Cardiac fibroblast (primary cell): ENCODE measurements at regions not wholly inside any gene's neighbourhood (a gene's known extent, or its start where the extent isn't known, plus 50 kb on each side); places are given as distances from the start of the nearest gene placed in this dataset.

Experiments
- DNase-seq, 2 donors: peaks; one replicate each; pipeline versions ENCODE4 v3.0.0 to v3.0.0-alpha.2; 2010; ENCODE audit warnings: low read depth in 2 of 2
- H3K4me3 ChIP-seq, 2 donors: replicated peaks in 1 of 2; 1 replicate in 1 of 2; 2 replicates in 1 of 2; pipeline ENCODE4 v1.5.1; 2011; ENCODE audit warnings: low read depth in 2 of 2, low read length in 2 of 2, mild to moderate bottlenecking in 2 of 2, moderate library complexity in 1 of 2
- CTCF ChIP-seq: IDR thresholded peaks from one replicate; pipeline ENCODE4 v1.5.1; 2011; ENCODE audit warnings: low read depth, mild to moderate bottlenecking, low read length, inconsistent platforms

- DNase-seq: no peak
- TF ChIP-seq CTCF: no peak
- H3K4me3 ChIP-seq: no peak overlapping the region
Observed at GRCh38 chr17:33939959-33940358, 315.1 kb upstream of the CCL2 start.

- DNase-seq: no peak
- no peak overlapping the region for H3K4me3 ChIP-seq
- no peak for TF ChIP-seq CTCF
Observed at GRCh38 chr17:33940769-33941370, 314.2 kb upstream of the CCL2 start.

GRCh38 chr17:33941744-33942143, 313.3 kb upstream of the CCL2 start:
- no peak overlapping the region for H3K4me3 ChIP-seq
- no peak for TF ChIP-seq CTCF
- no peak for DNase-seq

- no peak for TF ChIP-seq CTCF
- no peak for DNase-seq
- no peak overlapping the region for H3K4me3 ChIP-seq
Observed at GRCh38 chr17:33942414-33942813, 312.7 kb upstream of the CCL2 start.

- DNase-seq: no peak
- no peak overlapping the region for H3K4me3 ChIP-seq
- TF ChIP-seq CTCF: no peak
Observed at GRCh38 chr17:33944412-33944811, 310.7 kb upstream of the CCL2 start.

GRCh38 chr17:33944826-33945225, 310.3 kb upstream of the CCL2 start:
- DNase-seq: no peak
- TF ChIP-seq CTCF: no peak
- no peak overlapping the region for H3K4me3 ChIP-seq
